GM21737 (cell line): ENCODE measurements at regions not wholly inside any gene's neighbourhood (a gene's known extent, or its start where the extent isn't known, plus 50 kb on each side); places are given as distances from the start of the nearest gene placed in this dataset.
"Not testable (repeated sequence)": the region's sequence is repeated elsewhere in the genome, so short reads cannot be mapped to it uniquely, and the experiment has no call there.

Experiments
- ATAC-seq: cut with Tn5 transposase; IDR thresholded peaks from one replicate; pipeline ENCODE4 v1.9.1; 2021; ENCODE audit warnings: mild to moderate bottlenecking, moderate library complexity; ENCODE audit not compliant: unreplicated experiment

GRCh38 chr3:102290241-102290640 lies 144.6 kb upstream of the ZPLD1 start:
- ATAC-seq = no peak

GRCh38 chr3:102295756-102296155 lies 139.1 kb upstream of the ZPLD1 start:
- no peak for ATAC-seq

- no peak for ATAC-seq
These were observed 137.7 kb upstream of the ZPLD1 start for GRCh38 chr3:102297072-102297658.

- ATAC-seq = no peak
These were observed 135.5 kb upstream of the ZPLD1 start for GRCh38 chr3:102299125-102299877.

GRCh38 chr3:102301155-102301880 lies 133.5 kb upstream of the ZPLD1 start:
- no peak for ATAC-seq

- no peak for ATAC-seq
These were observed 132.8 kb upstream of the ZPLD1 start for GRCh38 chr3:102302020-102302419.

GRCh38 chr3:102304550-102304949 lies 130.3 kb upstream of the ZPLD1 start:
- no peak for ATAC-seq

- ATAC-seq = no peak
These were observed 127.4 kb upstream of the ZPLD1 start for GRCh38 chr3:102307442-102307841.

- no peak for ATAC-seq
These were observed 105.7 kb upstream of the ZPLD1 start for GRCh38 chr3:102329066-102329465.

GRCh38 chr3:102329561-102329960 lies 105.3 kb upstream of the ZPLD1 start:
- ATAC-seq = no peak

- no peak for ATAC-seq
These were observed 102.6 kb upstream of the ZPLD1 start for GRCh38 chr3:102332205-102332604.

GRCh38 chr3:102332934-102333333 lies 101.9 kb upstream of the ZPLD1 start:
- no peak for ATAC-seq

- ATAC-seq = no peak
These were observed 98.7 kb upstream of the ZPLD1 start for GRCh38 chr3:102336130-102336529.

GRCh38 chr3:102339671-102340070 lies 95.1 kb upstream of the ZPLD1 start:
- no peak for ATAC-seq

- ATAC-seq = no peak
These were observed 87.9 kb upstream of the ZPLD1 start for GRCh38 chr3:102346897-102347296.

- no peak for ATAC-seq
These were observed 85.9 kb upstream of the ZPLD1 start for GRCh38 chr3:102348904-102349303.

- no peak for ATAC-seq
These were observed 81.7 kb upstream of the ZPLD1 start for GRCh38 chr3:102353148-102353547.

- no peak for ATAC-seq
These were observed 81.0 kb upstream of the ZPLD1 start for GRCh38 chr3:102353805-102354204.

- no peak for ATAC-seq
These were observed 79.8 kb upstream of the ZPLD1 start for GRCh38 chr3:102354818-102355515.

- no peak for ATAC-seq
These were observed 78.3 kb upstream of the ZPLD1 start for GRCh38 chr3:102356506-102356905.

- ATAC-seq = not testable (repeated sequence)
These were observed 77.5 kb upstream of the ZPLD1 start for GRCh38 chr3:102357313-102357712.
